Vagina (tissue), 2 donors: ENCODE measurements at regions not wholly inside any gene's neighbourhood (a gene's known extent, or its start where the extent isn't known, plus 50 kb on each side); places are given as distances from the start of the nearest gene placed in this dataset.

Experiments
- POLR2A ChIP-seq, 2 donors: fragments of 450-650 bp; IDR thresholded peaks; one replicate each; pipeline ENCODE4 v1.6.1; 2017; ENCODE audit warnings: antibody characterized with exemption in 2 of 2, mild to moderate bottlenecking in 2 of 2, moderate library complexity in 2 of 2
- POLR2AphosphoS5 ChIP-seq, 2 donors: sonication (generic); formaldehyde crosslinking; IDR thresholded peaks; one replicate each; pipeline ENCODE4 v1.9.0; 2017; ENCODE audit warnings: antibody characterized with exemption in 2 of 2, mild to moderate bottlenecking in 2 of 2, low read depth in 1 of 2; ENCODE audit not compliant: insufficient read depth in 1 of 2

DNA sequence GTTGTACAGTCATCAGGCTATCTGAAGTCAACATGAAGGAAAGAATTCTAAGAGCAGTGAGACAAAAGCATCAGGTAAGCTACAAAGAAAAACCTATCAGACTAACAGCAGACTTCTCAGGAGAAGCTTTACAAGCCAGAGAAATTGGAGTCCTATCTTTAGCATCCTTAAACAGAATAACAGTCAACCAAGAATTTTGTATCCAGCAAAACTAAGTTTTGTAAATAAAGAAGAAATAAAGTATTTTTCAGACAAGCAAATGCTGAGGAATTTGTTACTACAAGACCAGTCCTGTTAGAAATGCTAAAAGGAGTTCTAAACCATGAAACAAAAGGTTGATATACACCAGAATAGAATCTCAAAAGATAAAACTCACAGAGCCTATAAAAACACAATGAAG is 501.2 kb downstream of the ZNF608 start:
- no peak for TF ChIP-seq POLR2AphosphoS5 (IDR thresholded peaks at IDR 0.05; ENCODE audit: insufficient read depth in 1 of 2, low read depth in 1 of 2)
- no peak for TF ChIP-seq POLR2A (IDR thresholded peaks at IDR 0.05)
